NCI-H2227 (cell line): ENCODE measurements at regions not wholly inside any gene's neighbourhood (a gene's known extent, or its start where the extent isn't known, plus 50 kb on each side); places are given as distances from the start of the nearest gene placed in this dataset.

ENCODE experiments used
- DNase-seq: peaks from one replicate; lab custom pipeline; 2025; ENCODE audit not compliant: unreplicated experiment; lab: John Stamatoyannopoulos, UW

- DNase-seq, result no peak
These were observed 152.1 kb downstream of the OAT start for GRCh38 chr10:124266468-124267230.

GRCh38 chr10:124265776-124266467, 152.8 kb downstream of the OAT start:
- no peak for DNase-seq

GRCh38 chr10:124265391-124265745, 153.4 kb downstream of the OAT start:
- no peak for DNase-seq

- DNase-seq, result no peak
These were observed 153.9 kb downstream of the OAT start for GRCh38 chr10:124264711-124265390.

- DNase-seq, result no peak
These were observed 154.5 kb downstream of the OAT start for GRCh38 chr10:124264271-124264670.

- DNase-seq, result no peak
These were observed 155.0 kb downstream of the OAT start for GRCh38 chr10:124263726-124264125.

- no peak for DNase-seq
These were observed 155.8 kb downstream of the OAT start for GRCh38 chr10:124262971-124263370.

GRCh38 chr10:124262234-124262865, 156.4 kb downstream of the OAT start:
- no peak for DNase-seq

GRCh38 chr10:124259139-124259825, 159.4 kb downstream of the OAT start:
- DNase-seq, result no peak

GRCh38 chr10:124257781-124258180, 160.9 kb downstream of the OAT start:
- no peak for DNase-seq

- DNase-seq, result no peak
These were observed 162.6 kb downstream of the OAT start for GRCh38 chr10:124256151-124256550.

GRCh38 chr10:124255556-124255955, 162.2 kb upstream of the CHST15 start:
- DNase-seq, result no peak

- DNase-seq, result no peak
These were observed 161.1 kb upstream of the CHST15 start for GRCh38 chr10:124254490-124254889.

GRCh38 chr10:124253006-124253405, 159.6 kb upstream of the CHST15 start:
- no peak for DNase-seq

GRCh38 chr10:124252097-124252715, 158.8 kb upstream of the CHST15 start:
- DNase-seq, result no peak

- DNase-seq, result no peak
These were observed 158.1 kb upstream of the CHST15 start for GRCh38 chr10:124251317-124252065.

- no peak for DNase-seq
These were observed 157.1 kb upstream of the CHST15 start for GRCh38 chr10:124250506-124250905.

- DNase-seq, result no peak
These were observed 156.5 kb upstream of the CHST15 start for GRCh38 chr10:124249812-124250432.

GRCh38 chr10:124249196-124249595, 155.8 kb upstream of the CHST15 start:
- no peak for DNase-seq
